T-helper 1 cell treated with Interleukin-12 subunit alpha and Interleukin-12 subunit beta and Interleukin-4 antibody, amounts not matched to agents 30 μg/mL and 1 μg/mL, for 36 hours (primary cell): ENCODE measurements at regions not wholly inside any gene's neighbourhood (a gene's known extent, or its start where the extent isn't known, plus 50 kb on each side); places are given as distances from the start of the nearest gene placed in this dataset.

Source experiments
- H3K27ac Mint-ChIP-seq: one replicate; pipeline ENCODE4 v1.8.0; 2021; ENCODE audit warnings: mild to moderate bottlenecking, mixed read lengths
- H3K27me3 Mint-ChIP-seq: one replicate; pipeline ENCODE4 v1.8.0; 2021; ENCODE audit warnings: low read depth, mixed read lengths
- H3K36me3 Mint-ChIP-seq: one replicate; pipeline ENCODE4 v1.8.0; 2021; ENCODE audit warnings: low read depth, mixed read lengths
- H3K4me1 Mint-ChIP-seq: one replicate; pipeline ENCODE4 v1.8.0; 2021; ENCODE audit warnings: low read depth, mixed read lengths
- H3K4me3 Mint-ChIP-seq: one replicate; pipeline ENCODE4 v1.8.0; 2021; ENCODE audit warnings: mild to moderate bottlenecking, moderate library complexity, mixed read lengths
- H3K9me3 Mint-ChIP-seq: one replicate; pipeline ENCODE4 v1.8.0; 2021; ENCODE audit warnings: mixed read lengths

DNA sequence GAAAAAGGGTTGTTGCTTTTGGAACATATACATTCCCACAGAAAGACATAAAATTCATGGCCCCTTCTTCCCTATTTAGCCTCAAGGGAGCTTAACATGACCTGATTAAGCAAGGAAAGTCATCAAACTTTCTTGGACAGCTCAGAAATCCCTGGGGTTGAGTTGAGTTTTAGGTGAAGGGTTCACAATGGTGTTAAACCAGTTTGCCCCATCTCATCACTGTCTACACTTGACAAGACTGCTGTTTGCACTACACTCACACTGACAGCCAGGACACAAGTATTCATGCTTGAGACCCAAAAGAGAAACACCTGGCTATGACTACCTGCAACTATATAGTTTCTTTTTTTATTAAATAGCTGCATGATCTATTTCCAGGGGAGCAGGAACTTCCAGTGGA, 209.8 kb upstream of the TMEM45B start:
- Mint-ChIP-seq H3K4me1 (no peaks in the 10 kb centered on the region), H3K9me3 (no peaks in the 10 kb centered on the region), H3K4me3 (no peak overlapping the region), H3K36me3 (no peaks in the 10 kb centered on the region), H3K27ac (no peak overlapping the region), H3K27me3 (no peaks in the 10 kb centered on the region)

DNA sequence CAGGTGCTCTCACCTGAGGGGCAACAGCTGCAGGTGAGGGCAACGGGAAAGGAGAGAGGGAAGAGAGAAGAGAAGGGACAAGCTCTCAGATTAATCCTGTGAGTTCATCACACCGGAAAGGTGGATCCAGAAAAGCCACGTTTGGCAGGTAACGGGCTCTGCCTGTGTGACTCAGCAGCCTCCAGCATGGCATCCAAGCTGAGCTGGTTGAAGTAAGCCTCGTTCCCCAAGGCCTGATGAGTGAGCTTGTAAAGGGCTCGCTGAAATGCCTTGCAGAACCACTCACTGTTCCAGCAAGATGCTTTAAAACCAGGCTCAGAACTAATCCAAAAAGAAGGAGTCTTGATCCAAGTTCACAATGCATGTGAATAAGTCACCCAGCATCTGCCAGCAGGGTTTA, 206.9 kb upstream of the TMEM45B start:
- H3K4me3 Mint-ChIP-seq, result no peak overlapping the region
- no peaks in the 10 kb centered on the region for H3K36me3 Mint-ChIP-seq
- no peaks in the 10 kb centered on the region for H3K9me3 Mint-ChIP-seq
- H3K4me1 Mint-ChIP-seq, result no peaks in the 10 kb centered on the region
- H3K27ac Mint-ChIP-seq, result no peak overlapping the region
- no peaks in the 10 kb centered on the region for H3K27me3 Mint-ChIP-seq

DNA sequence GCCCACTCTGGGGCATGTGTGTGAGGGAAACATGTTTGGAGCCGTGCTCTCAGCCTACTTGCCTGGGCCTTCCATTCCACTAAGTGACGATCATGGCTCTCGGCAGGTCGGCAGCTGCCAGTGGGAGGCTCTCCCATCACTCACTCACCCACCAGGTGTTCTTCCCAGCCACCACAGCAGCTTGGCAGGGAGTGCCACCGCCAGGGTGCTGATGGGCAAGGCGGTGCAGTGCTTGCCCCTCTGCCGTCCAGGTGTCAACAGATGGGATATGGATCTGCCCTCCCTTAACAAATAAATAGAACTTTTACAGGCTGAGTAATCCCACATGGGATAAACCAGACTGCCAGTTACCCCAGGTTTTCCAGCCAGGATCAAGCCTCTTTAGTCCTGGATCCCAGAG, 205.5 kb upstream of the TMEM45B start:
- H3K36me3 Mint-ChIP-seq, result no peaks in the 10 kb centered on the region
- H3K4me3 Mint-ChIP-seq, result no peak overlapping the region
- no peak overlapping the region for H3K27ac Mint-ChIP-seq
- H3K4me1 Mint-ChIP-seq, result no peaks in the 10 kb centered on the region
- H3K27me3 Mint-ChIP-seq, result no peaks in the 10 kb centered on the region
- H3K9me3 Mint-ChIP-seq, result no peaks in the 10 kb centered on the region

DNA sequence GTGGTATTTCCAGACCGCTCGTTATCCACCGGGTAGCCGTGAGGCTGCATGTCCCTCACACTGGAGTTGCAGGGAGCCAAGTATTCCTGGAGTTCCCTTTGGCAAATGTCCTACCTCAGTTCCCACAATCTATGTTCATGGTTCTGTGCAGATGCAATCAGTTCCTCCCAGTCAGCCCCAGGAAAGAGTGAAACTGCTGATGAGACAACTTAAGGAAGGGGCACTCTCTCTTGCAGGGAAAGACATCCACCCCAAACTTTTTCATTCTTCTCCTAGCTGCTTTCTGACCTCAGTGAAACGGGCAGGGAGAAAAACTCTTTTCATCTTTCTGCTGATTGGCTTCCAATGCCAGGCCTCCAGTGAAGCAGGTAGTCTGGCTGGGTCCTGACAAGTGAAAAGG, 205.1 kb upstream of the TMEM45B start:
- H3K36me3 Mint-ChIP-seq, result no peaks in the 10 kb centered on the region
- no peaks in the 10 kb centered on the region for H3K27me3 Mint-ChIP-seq
- H3K4me3 Mint-ChIP-seq, result no peak overlapping the region
- no peaks in the 10 kb centered on the region for H3K9me3 Mint-ChIP-seq
- no peaks in the 10 kb centered on the region for H3K4me1 Mint-ChIP-seq
- no peak overlapping the region for H3K27ac Mint-ChIP-seq

DNA sequence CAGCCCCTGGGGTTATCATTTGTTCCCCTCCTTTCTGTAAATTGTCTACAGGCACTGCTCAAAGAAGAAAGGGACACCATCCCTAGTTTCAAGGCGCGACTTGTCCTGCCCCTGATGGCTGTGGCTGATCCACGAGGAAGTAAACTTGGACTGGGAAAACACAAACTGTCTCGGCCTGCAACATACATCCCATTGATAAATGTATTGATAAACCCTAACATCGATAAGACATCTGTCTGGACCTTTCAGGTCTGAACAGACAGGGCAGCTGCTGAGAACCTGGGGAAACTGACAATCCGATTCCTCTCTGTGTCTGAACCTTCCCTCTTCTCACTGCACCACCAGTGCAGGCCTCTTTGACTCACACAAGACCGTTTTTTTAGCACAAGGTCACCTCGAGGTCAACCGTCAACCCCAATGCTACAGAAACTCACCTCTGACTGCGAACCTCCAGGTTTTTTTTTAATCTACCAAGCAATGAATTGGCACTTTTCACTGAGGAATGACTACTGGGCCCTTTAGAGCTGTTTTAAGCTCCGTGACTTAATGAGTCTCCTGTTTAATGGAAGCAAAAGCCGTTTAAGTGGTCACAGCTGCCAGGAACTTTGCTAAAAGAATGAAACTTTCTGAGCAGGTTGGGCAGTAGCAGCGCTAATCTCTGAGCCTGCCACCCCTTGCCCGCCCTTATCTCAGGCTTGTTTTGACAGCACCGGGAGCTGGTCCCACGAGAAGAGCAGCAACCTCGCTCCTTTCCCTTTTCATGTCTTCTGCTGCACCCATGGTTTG, 203.8 kb upstream of the TMEM45B start:
- Mint-ChIP-seq H3K27ac (no peak overlapping the region), H3K27me3 (no peaks in the 10 kb centered on the region), H3K9me3 (no peaks in the 10 kb centered on the region), H3K4me3 (no peak overlapping the region), H3K36me3 (no peaks in the 10 kb centered on the region), H3K4me1 (no peaks in the 10 kb centered on the region)

DNA sequence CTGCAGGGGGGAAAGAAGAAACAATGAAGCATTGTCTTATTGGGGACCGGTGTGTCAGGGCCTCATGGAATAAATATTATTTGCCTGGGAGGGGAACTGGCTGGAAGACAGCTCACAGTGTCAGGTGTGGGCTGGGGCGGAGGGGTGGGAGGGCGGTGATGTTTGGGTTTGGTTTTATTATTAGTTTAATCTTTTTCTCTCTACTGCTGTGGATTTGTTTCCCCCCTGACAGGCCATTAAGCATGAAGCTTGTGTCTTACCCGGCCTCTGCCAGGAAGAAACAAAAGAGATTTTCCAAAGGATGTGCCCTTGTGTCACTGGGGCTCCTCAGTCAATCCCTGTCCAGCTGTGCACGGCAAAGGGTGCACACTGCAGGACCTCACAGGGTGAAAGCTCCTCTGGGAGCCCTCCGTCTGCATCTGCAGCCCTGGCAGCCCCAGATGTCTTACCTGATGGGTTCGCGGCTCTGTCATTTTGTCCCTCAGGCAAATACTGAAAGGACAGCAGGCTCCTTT, 203.1 kb upstream of the TMEM45B start:
- Mint-ChIP-seq H3K36me3 (no peaks in the 10 kb centered on the region), H3K4me3 (no peak overlapping the region), H3K27me3 (no peaks in the 10 kb centered on the region)

DNA sequence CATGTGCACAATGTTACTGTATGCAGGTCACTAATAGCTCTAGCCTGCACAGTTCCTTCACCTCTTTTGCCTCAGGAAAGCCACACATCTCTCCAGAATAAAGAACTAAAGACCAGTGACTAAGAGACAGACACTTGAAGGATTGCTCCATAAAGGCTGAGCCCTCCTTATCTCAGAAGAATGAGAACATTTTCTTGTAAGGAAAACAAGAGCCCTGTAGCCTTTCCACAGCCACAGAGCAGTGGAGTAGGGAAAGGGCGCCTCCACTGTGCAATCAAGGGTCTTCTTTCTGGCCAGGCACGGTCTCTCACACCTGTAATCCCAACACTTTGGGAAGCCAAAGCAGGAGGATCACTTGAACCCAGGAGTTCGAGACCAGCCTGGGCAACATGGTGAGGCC, 202.6 kb upstream of the TMEM45B start:
- Mint-ChIP-seq H3K4me3 (no peak overlapping the region), H3K27ac (no peak overlapping the region), H3K9me3 (no peaks in the 10 kb centered on the region), H3K27me3 (no peaks in the 10 kb centered on the region), H3K4me1 (no peaks in the 10 kb centered on the region), H3K36me3 (no peaks in the 10 kb centered on the region)

More for the DNA sequence above, 203.1 kb upstream of the TMEM45B start:
- Mint-ChIP-seq H3K27ac (no peak overlapping the region), H3K4me1 (no peaks in the 10 kb centered on the region), H3K9me3 (no peaks in the 10 kb centered on the region)

DNA sequence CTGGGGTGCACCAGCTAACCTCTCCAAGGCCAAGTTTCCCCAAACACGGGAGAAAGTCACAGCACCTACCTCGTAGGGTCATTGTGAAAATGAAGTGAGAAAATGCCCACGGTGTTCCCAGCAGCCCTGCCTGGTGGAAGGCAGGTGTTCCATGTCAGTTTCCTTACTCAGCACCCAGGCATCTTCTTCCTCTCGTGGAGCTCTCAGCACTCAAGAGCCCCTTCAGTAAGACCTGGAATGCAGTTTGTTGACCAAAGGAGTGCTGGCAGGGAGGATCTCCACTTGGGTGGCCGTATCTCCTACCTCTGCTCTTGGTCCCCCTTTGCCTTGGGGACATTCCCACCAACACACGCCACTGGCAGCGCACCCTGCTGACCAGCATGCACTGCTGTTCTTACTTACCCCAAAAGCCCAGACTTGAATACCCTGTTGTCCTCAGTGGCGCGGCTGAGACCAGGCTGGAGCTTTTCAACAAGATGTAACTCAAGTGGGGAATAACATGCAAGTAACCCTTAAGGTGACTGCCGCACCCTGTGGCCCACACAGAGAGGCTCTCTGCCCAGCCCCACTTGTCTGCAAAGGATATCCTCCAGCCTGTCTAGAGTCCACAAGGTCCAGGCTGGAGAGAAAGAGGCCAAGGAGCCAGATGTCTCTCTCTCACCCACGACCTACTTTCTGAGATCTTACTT, 201.2 kb upstream of the TMEM45B start:
- H3K4me1 Mint-ChIP-seq, result no peaks in the 10 kb centered on the region
- no peak overlapping the region for H3K4me3 Mint-ChIP-seq
- no peak overlapping the region for H3K27ac Mint-ChIP-seq
- H3K36me3 Mint-ChIP-seq, result no peaks in the 10 kb centered on the region
- no peaks in the 10 kb centered on the region for H3K27me3 Mint-ChIP-seq
- H3K9me3 Mint-ChIP-seq, result no peaks in the 10 kb centered on the region

DNA sequence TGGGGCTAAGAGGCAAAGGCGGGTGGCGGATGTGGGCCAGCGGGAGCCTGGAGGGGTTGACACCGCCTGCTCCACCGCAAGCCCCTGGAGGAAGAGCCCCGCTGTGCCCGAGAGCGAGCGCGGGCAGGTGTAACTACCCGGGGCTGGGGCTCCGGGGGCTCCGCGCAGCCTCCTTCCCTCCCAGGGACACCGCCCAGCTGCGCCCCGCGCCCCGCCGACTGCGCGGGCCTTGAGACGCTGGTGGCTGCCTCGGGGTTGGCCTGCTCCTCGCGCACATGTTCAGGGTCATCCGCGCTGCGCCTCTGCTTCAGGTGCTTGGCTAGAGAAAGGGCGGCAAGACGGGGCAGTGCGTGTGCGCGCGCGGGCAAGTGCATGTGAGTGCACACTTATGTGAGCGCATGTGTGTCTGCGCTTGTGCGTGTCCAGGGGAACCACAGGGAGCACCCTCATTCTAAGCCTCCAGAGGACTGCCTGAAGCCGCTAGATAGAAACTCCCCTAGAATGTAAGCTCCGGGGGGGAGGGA, 197.5 kb upstream of the TMEM45B start:
- Mint-ChIP-seq H3K9me3 (no peaks in the 10 kb centered on the region), H3K27ac (no peak overlapping the region), H3K4me3 (no peak overlapping the region), H3K27me3 (peaks cover 4% of the 10 kb centered on the region), H3K36me3 (no peaks in the 10 kb centered on the region), H3K4me1 (no peaks in the 10 kb centered on the region)

DNA sequence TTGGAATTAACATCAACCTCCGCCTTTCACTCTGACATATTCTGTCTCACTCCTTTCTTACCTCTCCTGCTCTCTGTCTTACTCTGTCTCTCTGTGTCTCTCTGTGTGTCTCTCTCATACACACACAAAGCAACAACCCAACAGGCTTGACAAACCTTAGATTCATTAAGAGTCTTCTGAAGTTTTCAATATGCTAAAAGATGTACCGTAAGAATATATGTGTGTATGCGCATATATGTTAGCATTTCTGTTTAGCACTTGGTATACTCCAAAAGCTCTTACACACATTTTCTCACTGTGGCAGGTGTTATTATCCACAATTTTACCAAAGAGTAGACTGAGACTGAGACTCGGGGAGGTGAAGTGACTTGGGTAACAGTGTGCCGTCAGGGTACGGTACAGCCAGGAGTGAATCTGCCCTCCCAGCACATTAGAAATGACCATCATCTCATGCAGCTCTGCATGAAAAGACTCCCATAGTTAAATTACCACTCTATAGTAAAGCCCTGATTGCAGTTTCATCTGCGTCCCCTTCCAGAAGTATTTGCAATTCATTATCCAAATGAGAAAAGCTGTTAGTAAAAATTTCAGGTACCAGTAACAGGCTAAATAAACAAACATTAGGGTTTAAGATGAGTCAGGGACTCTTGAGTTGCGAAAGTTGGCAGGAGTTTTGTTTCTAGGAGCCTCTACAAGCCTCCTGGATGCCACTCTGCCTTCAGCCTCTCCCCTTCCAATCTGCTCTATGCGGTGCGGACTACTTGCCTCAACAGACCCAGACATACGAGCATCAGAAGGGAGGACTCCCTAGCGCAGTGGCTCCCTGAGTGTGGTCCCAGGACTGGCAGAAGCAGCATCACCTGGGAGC, 195.2 kb upstream of the TMEM45B start:
- Mint-ChIP-seq H3K27me3 (peaks cover 4% of the 10 kb centered on the region), H3K36me3 (no peaks in the 10 kb centered on the region)

DNA sequence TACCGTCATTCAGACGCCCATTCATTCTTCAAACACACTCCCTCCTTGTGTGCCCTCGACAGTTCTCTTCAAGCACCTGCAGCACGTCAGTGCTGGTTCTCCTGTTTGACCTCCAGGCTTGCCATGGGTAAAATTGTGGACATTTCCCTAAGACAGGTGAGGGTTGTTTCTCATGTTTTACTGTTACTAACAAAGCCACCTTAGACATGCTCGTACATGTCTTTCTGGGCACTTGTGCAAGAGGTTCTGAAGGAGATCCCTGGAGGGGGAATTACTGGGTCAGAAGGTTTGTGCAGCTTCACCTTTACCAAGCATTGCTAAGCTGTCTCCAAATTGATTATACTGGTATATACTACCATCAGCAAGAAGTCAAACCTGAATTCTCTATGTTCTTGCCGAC, 189.7 kb upstream of the TMEM45B start:
- no peak overlapping the region for H3K4me3 Mint-ChIP-seq
- no peak overlapping the region for H3K27ac Mint-ChIP-seq
- peaks cover 1% of the 10 kb centered on the region for H3K36me3 Mint-ChIP-seq
- no peaks in the 10 kb centered on the region for H3K27me3 Mint-ChIP-seq
- H3K9me3 Mint-ChIP-seq, result peaks cover 12% of the 10 kb centered on the region
- no peaks in the 10 kb centered on the region for H3K4me1 Mint-ChIP-seq

More for the DNA sequence above, 195.2 kb upstream of the TMEM45B start:
- H3K4me3 Mint-ChIP-seq, result no peak overlapping the region
- no peak overlapping the region for H3K27ac Mint-ChIP-seq
- peaks cover 4% of the 10 kb centered on the region for H3K9me3 Mint-ChIP-seq
- H3K4me1 Mint-ChIP-seq, result no peaks in the 10 kb centered on the region

DNA sequence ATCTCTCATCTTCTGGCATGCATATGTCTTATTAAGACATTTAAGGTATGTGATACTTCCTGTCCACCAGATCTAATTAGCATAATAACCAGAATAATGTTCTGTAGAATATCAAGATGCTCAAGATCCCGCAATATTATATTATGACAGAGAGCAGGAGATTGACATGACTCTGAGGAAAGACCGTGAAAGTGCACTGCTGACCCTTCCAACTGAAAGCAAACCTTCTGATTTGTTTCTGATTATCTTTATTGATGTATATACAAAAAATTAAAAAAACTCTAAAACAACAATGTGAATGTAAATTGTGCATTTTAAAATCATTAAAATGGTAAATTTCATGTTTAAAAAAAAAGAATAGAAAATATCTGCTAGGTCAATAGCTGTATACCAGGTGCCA, 184.4 kb upstream of the TMEM45B start:
- Mint-ChIP-seq H3K9me3 (peaks cover 4% of the 10 kb centered on the region), H3K27ac (no peak overlapping the region), H3K4me3 (no peak overlapping the region), H3K27me3 (no peaks in the 10 kb centered on the region), H3K36me3 (peaks cover 1% of the 10 kb centered on the region), H3K4me1 (no peaks in the 10 kb centered on the region)

DNA sequence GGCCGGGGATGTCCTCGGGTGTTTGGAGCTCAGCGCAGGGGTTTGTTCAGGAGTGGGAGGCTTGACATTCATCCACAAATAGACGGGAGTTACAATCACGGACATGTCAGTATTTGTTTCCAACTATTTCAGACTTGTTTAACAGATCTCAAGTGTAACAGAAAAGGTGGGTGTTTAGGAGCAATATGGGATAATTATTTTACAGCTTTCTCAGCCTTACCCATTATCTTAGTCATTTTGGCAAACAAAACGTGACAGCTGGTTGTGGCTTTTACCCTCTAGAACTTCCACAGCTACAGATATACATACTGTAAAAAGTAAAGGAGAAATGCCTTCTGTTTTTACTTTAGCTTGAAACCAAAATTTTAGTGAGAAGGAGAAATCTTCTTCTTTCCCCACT, 178.7 kb upstream of the TMEM45B start:
- no peaks in the 10 kb centered on the region for H3K9me3 Mint-ChIP-seq
- no peak overlapping the region for H3K4me3 Mint-ChIP-seq
- peak overlapping the region; percentile 41 for H3K27ac Mint-ChIP-seq
- H3K4me1 Mint-ChIP-seq, result peaks cover 37% of the 10 kb centered on the region
- H3K27me3 Mint-ChIP-seq, result no peaks in the 10 kb centered on the region
- no peaks in the 10 kb centered on the region for H3K36me3 Mint-ChIP-seq

DNA sequence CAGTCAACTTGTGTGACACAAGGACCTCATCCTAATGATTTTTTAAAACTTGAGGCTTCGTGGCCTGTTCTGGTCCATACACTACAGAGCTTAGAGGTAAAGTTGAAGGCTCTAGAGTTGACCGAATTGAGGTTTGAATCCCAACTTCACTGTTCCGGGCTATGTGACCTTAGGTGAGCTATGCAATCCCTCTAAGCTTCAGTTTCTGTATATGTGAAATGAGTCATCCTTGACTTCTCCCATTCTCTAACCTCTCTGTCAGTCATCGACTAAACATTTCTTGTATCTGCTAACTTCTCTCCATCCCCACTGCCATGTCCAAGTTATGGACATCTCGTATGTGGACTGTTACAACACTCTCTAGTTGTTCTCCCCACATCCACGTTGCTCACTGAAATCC, 178.2 kb upstream of the TMEM45B start:
- Mint-ChIP-seq H3K4me1 (peaks cover 40% of the 10 kb centered on the region), H3K4me3 (peak overlapping the region; percentile 22), H3K36me3 (no peaks in the 10 kb centered on the region), H3K27ac (peak overlapping the region; percentile 67), H3K9me3 (no peaks in the 10 kb centered on the region), H3K27me3 (no peaks in the 10 kb centered on the region)
